ENCODE measurements at regions not wholly inside any gene's neighbourhood (a gene's known extent, or its start where the extent isn't known, plus 50 kb on each side); places are given as distances from the start of the nearest gene placed in this dataset.
"Not testable (repeated sequence)": the region's sequence is repeated elsewhere in the genome, so short reads cannot be mapped to it uniquely, and the experiment has no call there.

DNA sequence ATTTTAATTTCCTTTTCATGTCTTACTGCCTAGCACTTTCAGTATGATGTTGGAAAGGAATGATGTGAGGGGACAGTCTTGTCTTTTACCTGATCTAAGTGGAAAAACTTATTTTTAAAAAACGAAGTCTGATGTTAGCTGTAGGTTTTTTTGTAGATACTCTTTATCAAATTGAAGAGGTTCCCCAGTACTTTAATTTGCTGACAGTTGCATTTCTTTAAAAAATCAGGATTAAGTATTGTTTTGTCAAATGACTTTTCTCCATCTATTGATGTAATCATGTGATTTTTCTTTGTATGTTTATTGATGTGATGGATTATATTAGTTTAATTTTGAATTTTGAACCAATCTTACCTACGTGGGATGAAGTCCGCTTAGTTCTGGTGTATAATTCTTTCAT lies 568.4 kb upstream of the AGA start:
- FAIRE-seq: no peak
- TF ChIP-seq POLR2A (IDR thresholded peaks at IDR 0.05; ENCODE audit: low read depth, low read length): no peak
- TF ChIP-seq POLR2AphosphoS5 (IDR thresholded peaks at IDR 0.05; ENCODE audit: low read depth, low read length): no peak
- no peak for TF ChIP-seq TAF1 (IDR thresholded peaks at IDR 0.05; ENCODE audit: borderline replicate concordance, low read depth, low read length)
- no peak for DNase-seq (ENCODE audit: insufficient read length)

DNA sequence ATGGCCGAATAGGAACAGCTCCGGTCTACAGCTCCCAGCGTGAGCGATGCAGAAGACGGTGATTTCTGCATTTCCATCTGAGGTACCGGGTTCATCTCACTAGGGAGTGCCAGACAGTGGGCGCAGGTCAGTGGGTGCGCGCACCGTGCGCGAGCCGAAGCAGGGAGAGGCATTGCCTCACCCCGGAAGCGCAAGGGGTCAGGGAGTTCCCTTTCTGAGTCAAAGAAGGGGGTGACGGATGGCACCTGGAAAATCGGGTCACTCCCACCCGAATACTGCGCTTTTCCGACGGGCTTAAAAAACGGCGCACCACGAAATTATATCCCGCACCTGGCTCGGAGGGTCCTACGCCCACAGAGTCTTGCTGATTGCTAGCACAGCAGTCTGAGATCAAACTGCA lies 572.8 kb upstream of the AGA start:
- FAIRE-seq; DNase-seq (ENCODE audit: insufficient read length): not testable (repeated sequence)

DNA sequence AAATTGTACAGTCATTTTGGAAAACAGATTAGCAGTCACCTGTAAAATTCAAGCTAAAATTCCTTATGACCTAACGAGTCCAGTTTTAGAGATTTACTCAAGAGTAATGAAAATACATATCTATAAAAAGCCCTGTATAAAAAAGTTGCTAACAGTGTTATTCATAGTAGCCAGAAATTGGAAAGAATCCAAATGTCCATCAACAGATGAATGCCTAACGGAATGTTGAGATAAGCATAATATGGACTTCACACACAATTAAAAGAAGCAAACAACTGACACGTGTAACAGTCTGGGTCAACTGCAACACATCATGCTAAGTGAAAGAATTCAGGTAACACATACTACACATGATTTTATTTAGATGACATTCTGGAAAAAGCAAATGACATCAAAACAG lies 584.8 kb upstream of the AGA start:
- FAIRE-seq (no peak), DNase-seq (ENCODE audit: insufficient read length) (no peak)
- TF ChIP-seq POLR2A (IDR thresholded peaks at IDR 0.05; ENCODE audit: low read depth, low read length) (no peak), POLR2AphosphoS5 (IDR thresholded peaks at IDR 0.05; ENCODE audit: low read depth, low read length) (no peak), TAF1 (IDR thresholded peaks at IDR 0.05; ENCODE audit: borderline replicate concordance, low read depth, low read length) (no peak)

DNA sequence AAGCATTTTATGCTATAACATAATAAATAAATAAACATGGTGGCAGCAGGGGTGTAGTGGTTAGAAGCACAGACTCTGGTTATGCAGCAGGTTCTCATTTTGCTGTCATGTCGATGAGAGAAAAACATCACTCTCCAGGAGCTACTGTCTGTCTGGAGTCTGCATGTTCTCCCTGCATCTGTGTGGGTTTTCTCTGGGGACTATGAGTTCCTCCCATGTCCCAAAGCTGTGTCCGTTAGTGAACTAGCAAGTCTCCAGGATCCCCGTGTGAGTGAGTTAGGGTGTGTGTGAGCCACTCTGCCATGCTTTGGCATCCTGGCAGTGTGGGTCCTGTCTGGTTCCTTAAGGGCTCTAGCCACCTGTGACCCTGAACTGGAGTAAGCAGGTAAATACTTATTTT lies 585.6 kb upstream of the AGA start:
- DNase-seq (ENCODE audit: insufficient read length) (no peak), FAIRE-seq (no peak)
- TF ChIP-seq POLR2A (IDR thresholded peaks at IDR 0.05; ENCODE audit: low read depth, low read length) (no peak), POLR2AphosphoS5 (IDR thresholded peaks at IDR 0.05; ENCODE audit: low read depth, low read length) (no peak), TAF1 (IDR thresholded peaks at IDR 0.05; ENCODE audit: borderline replicate concordance, low read depth, low read length) (no peak)

DNA sequence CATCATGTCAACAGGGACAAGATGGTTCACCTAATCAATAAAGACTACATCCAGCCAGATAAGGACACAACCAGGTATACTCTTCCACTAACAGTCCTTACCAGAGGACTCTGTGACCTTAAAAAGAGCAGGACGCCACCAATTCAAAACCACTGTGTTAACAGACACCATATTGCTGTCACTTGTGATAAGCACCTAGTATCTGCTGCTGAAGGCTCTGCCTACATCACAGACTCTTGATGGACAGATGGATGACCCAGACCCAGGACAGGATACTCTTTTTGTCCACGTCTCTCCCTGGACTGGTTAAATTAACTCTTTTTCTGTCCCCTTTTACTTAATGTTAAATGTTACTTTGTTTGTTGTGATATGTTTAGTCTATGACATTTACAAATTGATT lies 586.2 kb upstream of the AGA start:
- no peak for FAIRE-seq
- no peak for TF ChIP-seq TAF1 (IDR thresholded peaks at IDR 0.05; ENCODE audit: borderline replicate concordance, low read depth, low read length)
- no peak for TF ChIP-seq POLR2AphosphoS5 (IDR thresholded peaks at IDR 0.05; ENCODE audit: low read depth, low read length)
- TF ChIP-seq POLR2A (IDR thresholded peaks at IDR 0.05; ENCODE audit: low read depth, low read length): no peak

DNA sequence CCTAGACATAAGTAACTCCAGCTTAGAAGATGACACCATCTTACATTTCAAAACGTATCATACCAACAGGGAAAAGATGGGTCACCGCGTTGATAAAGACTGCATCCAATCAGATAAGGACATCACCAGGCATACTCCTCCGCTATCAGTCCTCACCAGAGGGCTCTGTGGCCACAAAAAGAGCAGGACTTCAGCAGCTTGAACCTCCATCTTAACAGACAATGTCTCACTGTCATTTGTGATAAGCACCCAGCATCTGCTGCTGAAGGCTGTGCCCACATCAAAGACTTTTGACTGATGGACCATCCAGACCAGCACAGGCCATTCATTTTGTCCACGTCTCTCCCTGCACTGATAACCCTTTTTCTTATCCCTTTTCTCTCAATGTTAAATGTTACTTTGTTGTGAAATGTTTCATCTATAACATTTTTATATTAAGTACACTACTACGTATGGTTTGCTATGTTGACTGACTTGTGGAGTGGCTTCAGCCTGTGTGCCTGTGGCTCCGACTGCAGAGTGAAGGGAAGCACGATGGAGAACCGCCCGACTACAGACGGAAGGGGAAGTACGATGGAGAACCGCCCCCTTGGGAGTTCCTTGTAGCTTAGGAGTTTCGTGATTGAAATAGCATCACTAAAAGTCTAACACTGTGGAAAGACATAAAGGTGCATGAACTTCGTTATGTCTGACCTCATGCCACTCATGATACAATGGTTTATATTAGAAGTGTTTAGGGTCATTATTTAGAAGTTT lies 595.4 kb upstream of the AGA start:
- TF ChIP-seq TAF1 (IDR thresholded peaks at IDR 0.05; ENCODE audit: borderline replicate concordance, low read depth, low read length): no peak
- no peak for TF ChIP-seq POLR2A (IDR thresholded peaks at IDR 0.05; ENCODE audit: low read depth, low read length)
- TF ChIP-seq POLR2AphosphoS5 (IDR thresholded peaks at IDR 0.05; ENCODE audit: low read depth, low read length): no peak
- FAIRE-seq: no peak
- DNase-seq (ENCODE audit: insufficient read length): no peak

More for the DNA sequence above, 586.2 kb upstream of the AGA start:
- DNase-seq (ENCODE audit: insufficient read length): no peak

DNA sequence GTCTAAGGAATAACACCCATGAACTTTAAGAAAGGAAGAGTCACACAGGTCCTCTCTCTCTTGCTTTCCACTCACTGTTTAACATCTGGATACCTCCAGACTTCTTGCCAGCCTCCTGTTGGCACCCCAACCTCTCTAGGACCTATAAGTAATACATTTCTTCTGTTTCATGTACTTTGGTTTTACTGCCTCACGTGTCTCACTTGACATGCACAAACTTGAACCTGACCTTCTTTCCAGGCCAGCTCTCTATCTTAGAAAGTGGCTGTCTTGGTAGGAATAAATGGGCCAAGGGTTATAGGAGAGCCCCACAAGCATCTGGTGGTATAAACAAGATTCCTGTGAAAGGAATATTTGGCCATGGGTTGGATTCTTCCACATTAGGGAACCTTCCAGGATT lies 614.8 kb upstream of the AGA start:
- TF ChIP-seq POLR2A (IDR thresholded peaks at IDR 0.05; ENCODE audit: low read depth, low read length) (no peak), POLR2AphosphoS5 (IDR thresholded peaks at IDR 0.05; ENCODE audit: low read depth, low read length) (no peak), TAF1 (IDR thresholded peaks at IDR 0.05; ENCODE audit: borderline replicate concordance, low read depth, low read length) (no peak)
- DNase-seq (ENCODE audit: insufficient read length) (no peak), FAIRE-seq (no peak)

DNA sequence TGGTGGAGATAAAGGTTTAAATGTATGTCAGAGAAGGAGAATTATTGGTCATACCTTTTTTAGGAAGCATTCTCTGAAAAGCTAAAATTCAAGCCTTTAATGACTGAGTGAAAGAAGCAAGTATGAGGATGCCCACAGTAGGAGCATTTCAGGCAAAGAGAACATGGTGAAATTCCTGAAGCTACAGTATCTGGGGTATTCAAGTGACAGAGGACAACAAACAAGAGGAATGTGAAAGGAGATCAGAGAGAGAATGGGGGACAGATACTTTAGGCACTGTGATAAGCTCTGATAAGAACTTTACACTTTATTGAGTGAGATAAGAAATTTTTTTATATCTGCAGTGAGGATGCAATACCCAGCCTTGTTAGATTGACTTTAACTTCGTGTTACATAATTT lies 621.3 kb upstream of the AGA start:
- DNase-seq (ENCODE audit: insufficient read length) (no peak), FAIRE-seq (no peak)
- TF ChIP-seq POLR2AphosphoS5 (IDR thresholded peaks at IDR 0.05; ENCODE audit: low read depth, low read length) (no peak), TAF1 (IDR thresholded peaks at IDR 0.05; ENCODE audit: borderline replicate concordance, low read depth, low read length) (no peak), POLR2A (IDR thresholded peaks at IDR 0.05; ENCODE audit: low read depth, low read length) (no peak)

DNA sequence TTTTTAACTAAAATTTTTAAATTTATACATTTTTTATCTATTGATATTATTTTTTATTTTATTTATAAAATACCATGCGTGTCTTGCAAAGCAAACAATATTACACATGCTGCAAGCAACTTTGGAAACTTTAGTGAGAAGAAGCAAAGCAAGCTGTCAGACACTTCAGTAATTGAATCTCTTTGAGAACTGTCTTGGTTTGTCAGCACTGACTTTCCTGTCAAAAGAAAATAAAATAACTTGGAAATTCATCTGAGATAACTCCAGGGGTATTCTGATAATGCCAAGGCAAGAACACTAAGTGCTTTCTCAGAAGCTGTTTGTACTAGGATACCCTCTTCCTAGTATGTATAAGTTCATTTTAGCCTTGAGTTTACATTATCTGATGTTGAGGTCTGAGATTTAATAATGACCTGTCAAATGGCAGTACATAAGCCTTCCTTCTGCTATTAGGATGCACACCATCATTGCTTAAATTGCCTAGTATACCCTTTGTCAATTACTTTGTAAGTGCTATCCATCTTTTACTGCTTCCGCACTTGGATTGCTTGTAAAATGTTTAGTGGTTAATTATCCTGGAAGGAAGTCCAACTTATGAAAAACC lies 624.2 kb upstream of the AGA start:
- TF ChIP-seq TAF1 (IDR thresholded peaks at IDR 0.05; ENCODE audit: borderline replicate concordance, low read depth, low read length): no peak
- TF ChIP-seq POLR2A (IDR thresholded peaks at IDR 0.05; ENCODE audit: low read depth, low read length): no peak
- TF ChIP-seq POLR2AphosphoS5 (IDR thresholded peaks at IDR 0.05; ENCODE audit: low read depth, low read length): no peak
- no peak for FAIRE-seq
- DNase-seq (ENCODE audit: insufficient read length): no peak

DNA sequence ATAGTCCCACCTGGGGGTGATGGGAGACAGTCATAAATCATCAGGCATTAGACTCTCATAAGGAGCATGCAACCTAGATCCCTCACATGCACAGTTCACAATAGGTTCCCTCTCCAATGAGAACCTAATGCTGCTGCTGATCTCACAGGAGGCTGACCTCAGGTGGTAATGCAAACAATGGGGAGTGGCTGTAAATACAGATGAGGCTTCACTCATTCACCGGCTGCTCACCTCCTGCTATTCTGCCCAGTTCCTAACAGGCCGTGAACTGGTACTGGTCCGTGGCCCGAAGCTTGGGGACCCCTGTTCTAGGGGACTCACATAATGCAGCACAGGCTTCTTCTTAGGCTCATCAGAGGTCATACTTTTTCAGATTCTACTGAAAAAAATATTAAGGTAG lies 625.9 kb upstream of the AGA start:
- no peak for TF ChIP-seq TAF1 (IDR thresholded peaks at IDR 0.05; ENCODE audit: borderline replicate concordance, low read depth, low read length)
- no peak for TF ChIP-seq POLR2AphosphoS5 (IDR thresholded peaks at IDR 0.05; ENCODE audit: low read depth, low read length)
- no peak for TF ChIP-seq POLR2A (IDR thresholded peaks at IDR 0.05; ENCODE audit: low read depth, low read length)
- no peak for DNase-seq (ENCODE audit: insufficient read length)
- no peak for FAIRE-seq

DNA sequence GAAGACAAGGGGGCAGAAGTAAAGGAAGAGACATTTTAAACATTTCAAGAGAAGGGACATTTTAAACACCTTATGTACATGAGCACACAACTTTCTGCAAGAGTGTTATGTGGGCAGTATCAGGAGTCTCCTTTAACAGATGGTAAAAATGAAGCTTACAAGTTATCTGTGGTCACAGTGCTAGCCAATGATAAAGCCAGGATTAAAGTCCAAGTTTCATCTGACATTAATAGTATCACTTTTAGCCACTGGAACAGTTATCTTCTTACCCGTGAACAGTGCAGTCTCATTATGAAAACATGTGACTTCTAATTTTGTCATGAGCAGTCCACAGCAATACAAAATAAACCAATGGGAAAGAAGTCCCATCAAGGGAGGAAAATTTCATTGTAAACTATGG lies 627.9 kb upstream of the AGA start:
- no peak for FAIRE-seq

DNA sequence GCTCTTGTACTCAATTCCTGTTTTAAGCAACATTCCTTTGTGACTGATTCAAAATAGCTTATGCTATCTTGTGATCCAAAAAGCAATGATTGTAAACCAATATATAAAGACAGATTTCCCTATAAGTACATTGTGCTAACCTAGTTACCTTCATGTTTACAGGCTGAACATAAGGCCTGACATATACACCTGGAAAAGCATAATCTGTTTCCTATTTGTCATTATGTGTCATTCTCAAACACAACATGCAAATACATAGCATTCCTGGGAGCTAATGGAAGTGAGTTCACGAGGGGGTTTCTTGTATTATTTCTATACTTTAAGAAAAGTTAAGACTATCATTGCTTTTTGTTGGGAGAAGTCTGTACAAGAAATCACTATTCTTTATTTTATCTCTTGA lies 638.1 kb upstream of the AGA start:
- no peak for TF ChIP-seq TAF1 (IDR thresholded peaks at IDR 0.05; ENCODE audit: borderline replicate concordance, low read depth, low read length)
- no peak for TF ChIP-seq POLR2AphosphoS5 (IDR thresholded peaks at IDR 0.05; ENCODE audit: low read depth, low read length)
- no peak for TF ChIP-seq POLR2A (IDR thresholded peaks at IDR 0.05; ENCODE audit: low read depth, low read length)
- FAIRE-seq (no peak), DNase-seq (ENCODE audit: insufficient read length) (no peak)

More for the DNA sequence above, 627.9 kb upstream of the AGA start:
- no peak for DNase-seq (ENCODE audit: insufficient read length)
- TF ChIP-seq POLR2A (IDR thresholded peaks at IDR 0.05; ENCODE audit: low read depth, low read length) (no peak), POLR2AphosphoS5 (IDR thresholded peaks at IDR 0.05; ENCODE audit: low read depth, low read length) (no peak), TAF1 (IDR thresholded peaks at IDR 0.05; ENCODE audit: borderline replicate concordance, low read depth, low read length) (no peak)
